ENCODE measurements at regions not wholly inside any gene's neighbourhood (a gene's known extent, or its start where the extent isn't known, plus 50 kb on each side); places are given as distances from the start of the nearest gene placed in this dataset.

DNA sequence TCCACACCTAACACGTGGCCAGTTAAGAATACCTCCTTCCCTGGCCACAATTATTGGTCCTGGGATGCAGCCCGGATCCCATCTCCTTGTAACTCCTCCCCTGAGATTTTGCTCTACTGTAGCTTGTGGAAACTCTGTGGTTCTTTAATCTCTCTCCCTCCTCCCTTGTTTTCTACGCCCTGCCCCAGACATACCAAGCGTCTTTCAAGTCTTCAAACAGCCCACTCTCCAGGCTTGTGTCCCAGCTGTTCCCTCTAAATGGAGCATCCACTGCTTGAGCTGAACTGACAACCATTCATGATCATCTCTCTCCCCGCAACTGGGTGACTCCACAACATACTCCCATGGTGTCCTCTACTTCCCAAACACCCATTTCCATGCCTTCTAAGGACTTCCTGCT is 111.6 kb downstream of the SIPA1L2 start:
- no peaks in the 10 kb centered on the region for H3K27me3 ChIP-seq (ENCODE audit: insufficient read depth, low read depth, low read length)

DNA sequence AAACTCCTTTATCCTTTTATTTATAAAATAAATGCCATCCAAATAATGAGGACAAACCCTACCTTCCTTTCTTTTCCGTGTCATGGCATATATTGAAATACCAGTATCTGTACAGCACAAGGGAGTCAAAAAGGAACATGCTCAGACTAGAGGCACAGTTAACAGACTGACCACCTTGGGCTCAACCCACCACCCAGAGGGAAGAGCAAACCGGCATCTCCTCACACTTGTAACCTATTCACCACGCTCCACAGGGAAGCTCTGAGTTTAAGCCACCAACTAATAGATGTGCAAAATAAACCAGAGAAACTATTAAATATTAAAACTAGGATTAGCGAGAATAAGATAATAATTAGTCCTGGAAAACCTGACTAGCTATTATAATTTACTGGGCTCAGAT is 112.7 kb downstream of the SIPA1L2 start:
- Histone ChIP-seq H3K27ac (ENCODE audit: low read length) (no peak overlapping the region), H2AFZ (ENCODE audit: low read depth, low read length) (no peak overlapping the region), H3F3A (ENCODE audit: insufficient read depth, low read length, poor library complexity, severe bottlenecking) (no peaks in the 10 kb centered on the region), H3K9me3 (ENCODE audit: low read length) (no peaks in the 10 kb centered on the region), H3K4me3 (ENCODE audit: low read length) (no peak overlapping the region), H3K36me3 (ENCODE audit: insufficient read depth, low read length) (no peaks in the 10 kb centered on the region), H3K79me2 (replicated peaks; ENCODE audit: insufficient read depth, low read length) (peaks cover under 1% of the 10 kb centered on the region), H4K20me1 (ENCODE audit: insufficient read depth) (no peaks in the 10 kb centered on the region), H3K4me2 (ENCODE audit: low read length) (no peak overlapping the region), H3K9me2 (ENCODE audit: insufficient read depth, low read length) (no peaks in the 10 kb centered on the region), H3K27me3 (ENCODE audit: insufficient read depth, low read depth, low read length) (no peaks in the 10 kb centered on the region), H3K9ac (ENCODE audit: low read length) (no peak overlapping the region)
- TF ChIP-seq MXI1 (conservative IDR thresholded peaks at IDR 0.05; ENCODE audit: poor library complexity, severe bottlenecking) (no peak), CTCF (IDR thresholded peaks at IDR 0.05; ENCODE audit: poor library complexity, severe bottlenecking) (no peak), RAD21 (conservative IDR thresholded peaks at IDR 0.05) (no peak), EP300 (conservative IDR thresholded peaks at IDR 0.05; ENCODE audit: poor library complexity, severe bottlenecking) (no peak), EZH2 (IDR thresholded peaks at IDR 0.05; ENCODE audit: borderline replicate concordance, insufficient read depth, low read length, poor library complexity, severe bottlenecking) (no peak)

More for the DNA sequence above, 111.6 kb downstream of the SIPA1L2 start:
- Histone ChIP-seq H2AFZ (ENCODE audit: low read depth, low read length) (no peak overlapping the region), H3F3A (ENCODE audit: insufficient read depth, low read length, poor library complexity, severe bottlenecking) (no peaks in the 10 kb centered on the region), H3K4me3 (ENCODE audit: low read length) (no peak overlapping the region), H3K27ac (ENCODE audit: low read length) (no peak overlapping the region), H3K4me2 (ENCODE audit: low read length) (no peak overlapping the region), H3K9ac (ENCODE audit: low read length) (no peak overlapping the region), H3K79me2 (replicated peaks; ENCODE audit: insufficient read depth, low read length) (peaks cover 5% of the 10 kb centered on the region), H3K36me3 (ENCODE audit: insufficient read depth, low read length) (no peaks in the 10 kb centered on the region), H3K9me2 (ENCODE audit: insufficient read depth, low read length) (no peaks in the 10 kb centered on the region), H3K9me3 (ENCODE audit: low read length) (no peaks in the 10 kb centered on the region), H4K20me1 (ENCODE audit: insufficient read depth) (no peaks in the 10 kb centered on the region)
- TF ChIP-seq POLR2AphosphoS5 (IDR thresholded peaks at IDR 0.05): no peak
- TF ChIP-seq MXI1 (conservative IDR thresholded peaks at IDR 0.05; ENCODE audit: poor library complexity, severe bottlenecking): no peak
- TF ChIP-seq CTCF (IDR thresholded peaks at IDR 0.05; ENCODE audit: poor library complexity, severe bottlenecking): no peak
- no peak for TF ChIP-seq SMC3 (conservative IDR thresholded peaks at IDR 0.05; ENCODE audit: poor library complexity)
- no peak for TF ChIP-seq EP300 (conservative IDR thresholded peaks at IDR 0.05; ENCODE audit: poor library complexity, severe bottlenecking)
- TF ChIP-seq TAF1 (IDR thresholded peaks at IDR 0.05; ENCODE audit: low read depth): no peak
- TF ChIP-seq RAD21 (conservative IDR thresholded peaks at IDR 0.05): no peak
- no peak for TF ChIP-seq EZH2 (IDR thresholded peaks at IDR 0.05; ENCODE audit: borderline replicate concordance, insufficient read depth, low read length, poor library complexity, severe bottlenecking)
- no peak for TF ChIP-seq REST (IDR thresholded peaks at IDR 0.05; ENCODE audit: borderline replicate concordance)
